ENCODE measurements at regions not wholly inside any gene's neighbourhood (a gene's known extent, or its start where the extent isn't known, plus 50 kb on each side); places are given as distances from the start of the nearest gene placed in this dataset.
A peak's percentile ranks its signal among the peaks of the same experiment; 100 is the strongest.

- ATAC-seq (no peak), DNase-seq (no peak), FAIRE-seq (no peak)
- H3K27me3 ChIP-seq, result no peaks in the 10 kb centered on the region
- no peaks in the 10 kb centered on the region for H3K9me3 ChIP-seq
- no peak overlapping the region for H3K27ac ChIP-seq
- TF ChIP-seq CTCF (IDR thresholded peaks at IDR 0.05), result no peak
- no peaks in the 10 kb centered on the region for H3K4me1 ChIP-seq
- WGBS, 2 donors, result 85 to 90% methylated on average over 8 of the region's 8 CpGs
- intact Hi-C loops (cut with DNase I), result no loop called here
- no peak overlapping the region for H3K4me3 ChIP-seq
- no peaks in the 10 kb centered on the region for H3K36me3 ChIP-seq
Observed at GRCh38 chr6:149250951-149251350, 66.6 kb upstream of the TAB2 start.

GRCh38 chr6:149252622-149253021 is 64.9 kb upstream of the TAB2 start:
- H3K27ac ChIP-seq, result no peak overlapping the region
- DNase-seq (no peak), ATAC-seq (no peak), FAIRE-seq (no peak)
- no peaks in the 10 kb centered on the region for H3K9me3 ChIP-seq
- TF ChIP-seq CTCF (IDR thresholded peaks at IDR 0.05), result no peak
- no peaks in the 10 kb centered on the region for H3K27me3 ChIP-seq
- intact Hi-C loops (cut with DNase I), result no loop called here
- no peak overlapping the region for H3K4me3 ChIP-seq
- no peaks in the 10 kb centered on the region for H3K36me3 ChIP-seq
- no peaks in the 10 kb centered on the region for H3K4me1 ChIP-seq
- 86 to 90% methylated on average over 3 of the region's 3 CpGs for WGBS, 2 donors

GRCh38 chr6:149254253-149254652 is 63.3 kb upstream of the TAB2 start:
- no peaks in the 10 kb centered on the region for H3K27me3 ChIP-seq
- no peak for TF ChIP-seq CTCF (IDR thresholded peaks at IDR 0.05)
- no peak overlapping the region for H3K27ac ChIP-seq
- H3K4me3 ChIP-seq, result no peak overlapping the region
- H3K36me3 ChIP-seq, result no peaks in the 10 kb centered on the region
- 94 to 95% methylated on average over 2 of the region's 2 CpGs for WGBS, 2 donors
- no peaks in the 10 kb centered on the region for H3K9me3 ChIP-seq
- DNase-seq (no peak), ATAC-seq (peak in 1 of 4 donors; percentile 37), FAIRE-seq (no peak)
- intact Hi-C loops (cut with DNase I), result no loop called here
- no peaks in the 10 kb centered on the region for H3K4me1 ChIP-seq

- no peak for TF ChIP-seq CTCF (IDR thresholded peaks at IDR 0.05)
- WGBS, 2 donors, result 86 to 100% methylated on average over 2 of the region's 2 CpGs
- intact Hi-C loops (cut with DNase I), result no loop called here
- DNase-seq (no peak), ATAC-seq (peak in 2 of 4 donors; percentile 78 to 89), FAIRE-seq (no peak)
- Histone ChIP-seq H3K27me3 (no peaks in the 10 kb centered on the region), H3K9me3 (no peaks in the 10 kb centered on the region), H3K4me1 (no peaks in the 10 kb centered on the region), H3K27ac (no peak overlapping the region), H3K4me3 (no peak overlapping the region), H3K36me3 (no peaks in the 10 kb centered on the region)
Observed at GRCh38 chr6:149259753-149260152, 57.8 kb upstream of the TAB2 start.

GRCh38 chr6:149260214-149260874 is 57.2 kb upstream of the TAB2 start:
- Histone ChIP-seq H3K27ac (no peak overlapping the region), H3K4me1 (no peaks in the 10 kb centered on the region), H3K27me3 (no peaks in the 10 kb centered on the region), H3K4me3 (no peak overlapping the region), H3K36me3 (no peaks in the 10 kb centered on the region), H3K9me3 (no peaks in the 10 kb centered on the region)
- DNase-seq, result no peak
- ATAC-seq, result no peak
- intact Hi-C loops (cut with DNase I), result no loop called here
- WGBS, 2 donors, result 93 to 96% methylated on average over 20 of the region's 20 CpGs
- FAIRE-seq, result no peak
- no peak for TF ChIP-seq CTCF (IDR thresholded peaks at IDR 0.05)

All from pancreas (tissue), 10 donors.